ENCODE measurements at regions not wholly inside any gene's neighbourhood (a gene's known extent, or its start where the extent isn't known, plus 50 kb on each side); places are given as distances from the start of the nearest gene placed in this dataset.

- Histone ChIP-seq H3K4me1 (ENCODE audit: insufficient read depth, low read length) (no peaks in the 10 kb centered on the region), H2BK15ac (ENCODE audit: low read depth, low read length) (no peak overlapping the region), H2AK5ac (ENCODE audit: insufficient read length, low read length) (no peak overlapping the region), H3K56ac (ENCODE audit: insufficient read length, low read depth, low read length) (no peak overlapping the region), H4K91ac (ENCODE audit: insufficient read length, low read depth, low read length) (no peak overlapping the region), H2BK5ac (ENCODE audit: insufficient read length, low read length) (no peak overlapping the region), H2AFZ (ENCODE audit: low read length) (no peak overlapping the region), H3K9me3 (ENCODE audit: control insufficient read depth, low read depth, low read length) (no peaks in the 10 kb centered on the region), H2BK120ac (ENCODE audit: low read depth, low read length, poor library complexity, severe bottlenecking) (no peak overlapping the region), H3T11ph (ENCODE audit: low read length) (no peak overlapping the region), H3K18ac (ENCODE audit: insufficient read length, low read depth, low read length) (no peak overlapping the region), H3K4ac (ENCODE audit: low read depth, low read length) (no peak overlapping the region), H3K79me1 (ENCODE audit: insufficient read depth, low read depth, low read length, poor library complexity, severe bottlenecking) (no peaks in the 10 kb centered on the region), H3K4me2 (ENCODE audit: insufficient read depth, insufficient read length, low read length) (no peak overlapping the region), H3K23ac (ENCODE audit: insufficient read length, low read depth, low read length) (no peak overlapping the region), H3K9ac (ENCODE audit: extremely low read depth, insufficient read length, low read length) (no peak overlapping the region), H3K79me2 (ENCODE audit: insufficient read depth, low read length) (no peaks in the 10 kb centered on the region), H4K5ac (ENCODE audit: insufficient read length, low read depth, low read length) (no peak overlapping the region), H2BK20ac (ENCODE audit: low read depth, low read length, poor library complexity, severe bottlenecking) (no peak overlapping the region), H4K20me1 (ENCODE audit: control insufficient read depth, insufficient read depth, insufficient read length) (no peaks in the 10 kb centered on the region), H3K14ac (ENCODE audit: insufficient read depth, low read length) (no peak overlapping the region), H3K23me2 (ENCODE audit: insufficient read length, low read depth, low read length, poor library complexity, severe bottlenecking) (no peaks in the 10 kb centered on the region), H3K27ac (ENCODE audit: insufficient read length, low read depth, low read length) (no peak overlapping the region), H4K8ac (replicated peaks; ENCODE audit: insufficient read length, low read depth, low read length) (no peak overlapping the region), H3K27me3 (ENCODE audit: insufficient read depth, low read length) (no peaks in the 10 kb centered on the region), H2BK12ac (ENCODE audit: insufficient read length, low read depth, low read length) (no peak overlapping the region)
- H3K4me3 Mint-ChIP-seq, result no peak overlapping the region
- no peak overlapping the region for H3K27ac Mint-ChIP-seq
- no peaks in the 10 kb centered on the region for H3K27me3 Mint-ChIP-seq (ENCODE audit: low read depth)
- no peak for DNase-seq
- H3K9me3 Mint-ChIP-seq, result no peaks in the 10 kb centered on the region; a peak in 1 of 5 replicates
- H3K36me3 Mint-ChIP-seq (ENCODE audit: insufficient read depth in 1 of 3, low read depth in 3 of 3), result peaks cover 0 to 12% (median 0%) of the 10 kb centered on the region in 3 experiments; a peak in 3 of 7 replicates
- peaks cover 21 to 28% of the 10 kb centered on the region in 2 experiments for H3K4me1 Mint-ChIP-seq
- no peak for TF ChIP-seq CTCF (conservative IDR thresholded peaks at IDR 0.05)
- no CpG with 5 or more reads among the region's 1 CpG for WGBS (ENCODE audit: extremely low coverage, insufficient read length, low lambda C conversion rate)
Measured at GRCh38 chr16:63373744-63374143, 1337.5 kb upstream of the CDH8 start.

All from H9 (cell line).